ENCODE measurements at regions not wholly inside any gene's neighbourhood (a gene's known extent, or its start where the extent isn't known, plus 50 kb on each side); places are given as distances from the start of the nearest gene placed in this dataset.
"Not testable (repeated sequence)": the region's sequence is repeated elsewhere in the genome, so short reads cannot be mapped to it uniquely, and the experiment has no call there.

GRCh38 chr13:62502588-62502987 is 1086.9 kb upstream of the PCDH20 start:
- DNase-seq, result no peak

GRCh38 chr13:62489731-62490130 is 1074.1 kb upstream of the PCDH20 start:
- no peak for DNase-seq

GRCh38 chr13:62483774-62484173 is 1068.1 kb upstream of the PCDH20 start:
- no peak for DNase-seq

GRCh38 chr13:62482351-62482750 is 1066.7 kb upstream of the PCDH20 start:
- no peak for DNase-seq

- no peak for DNase-seq
Measured at GRCh38 chr13:62473944-62474237, 1058.2 kb upstream of the PCDH20 start.

GRCh38 chr13:62473190-62473943 is 1057.7 kb upstream of the PCDH20 start:
- no peak for DNase-seq

GRCh38 chr13:62453761-62454160 is 1038.1 kb upstream of the PCDH20 start:
- DNase-seq, result no peak

- DNase-seq, result no peak
Measured at GRCh38 chr13:62450759-62451158, 1035.1 kb upstream of the PCDH20 start.

- DNase-seq, result not testable (repeated sequence)
Measured at GRCh38 chr13:62447771-62448382, 1032.2 kb upstream of the PCDH20 start.

- no peak for DNase-seq
Measured at GRCh38 chr13:62444805-62445204, 1029.2 kb upstream of the PCDH20 start.

- no peak for DNase-seq
Measured at GRCh38 chr13:62434081-62434480, 1018.4 kb upstream of the PCDH20 start.

- no peak for DNase-seq
Measured at GRCh38 chr13:62433660-62434059, 1018.0 kb upstream of the PCDH20 start.

GRCh38 chr13:62432906-62433305 is 1017.3 kb upstream of the PCDH20 start:
- DNase-seq, result no peak

GRCh38 chr13:62432295-62432694 is 1016.6 kb upstream of the PCDH20 start:
- DNase-seq, result no peak

- no peak for DNase-seq
Measured at GRCh38 chr13:62431852-62432251, 1016.2 kb upstream of the PCDH20 start.

- DNase-seq, result no peak
Measured at GRCh38 chr13:62418872-62419271, 1003.2 kb upstream of the PCDH20 start.

- DNase-seq, result no peak
Measured at GRCh38 chr13:62418376-62418775, 1002.7 kb upstream of the PCDH20 start.

- no peak for DNase-seq
Measured at GRCh38 chr13:62407871-62408270, 992.2 kb upstream of the PCDH20 start.

- DNase-seq, result no peak
Measured at GRCh38 chr13:62388515-62388914, 972.9 kb upstream of the PCDH20 start.

- no peak for DNase-seq
Measured at GRCh38 chr13:62387647-62388046, 972.0 kb upstream of the PCDH20 start.

- DNase-seq, result not testable (repeated sequence)
Measured at GRCh38 chr13:62379241-62379640, 963.6 kb upstream of the PCDH20 start.

GRCh38 chr13:62377838-62378237 is 962.2 kb upstream of the PCDH20 start:
- DNase-seq, result no peak

GRCh38 chr13:62375653-62376052 is 960.0 kb upstream of the PCDH20 start:
- DNase-seq, result no peak

- no peak for DNase-seq
Measured at GRCh38 chr13:62371737-62372136, 956.1 kb upstream of the PCDH20 start.

- not testable (repeated sequence) for DNase-seq
Measured at GRCh38 chr13:62367971-62368370, 952.3 kb upstream of the PCDH20 start.
